Keratinocyte (primary cell): ENCODE measurements at regions not wholly inside any gene's neighbourhood (a gene's known extent, or its start where the extent isn't known, plus 50 kb on each side); places are given as distances from the start of the nearest gene placed in this dataset.

ENCODE experiments used
- DNase-seq: peaks from one replicate; pipeline ENCODE4 v3.0.0-alpha.2; 2011; ENCODE audit warnings: low read depth, missing footprints, low spot score
- FAIRE-seq: peaks from 2 replicates; lab custom pipeline; 2011; peaks lifted over from hg19 to GRCh38; lab: Jason Lieb, UNC
- H2AFZ ChIP-seq: 2 replicates; pipeline ENCODE4 v1.6.0; 2012; ENCODE audit warnings: low read length, control low read depth, inconsistent platforms; ENCODE audit not compliant: control insufficient read depth
- H3K27ac ChIP-seq: 2 replicates; pipeline ENCODE4 v1.5.1; 2011; ENCODE audit warnings: low read length; ENCODE audit not compliant: control insufficient read depth, insufficient read depth
- H3K27me3 ChIP-seq: 3 replicates; pipeline ENCODE4 v1.6.0; 2011; ENCODE audit warnings: low read length; ENCODE audit not compliant: control insufficient read depth, insufficient read depth; ENCODE audit errors: extremely low read depth
- H3K36me3 ChIP-seq, 2 experiments: 2 replicates in 1 of 2; 3 replicates in 1 of 2; pipeline ENCODE4 v1.5.1; 2011; ENCODE audit warnings: low read length in 2 of 2, mild to moderate bottlenecking in 1 of 2; ENCODE audit not compliant: control insufficient read depth in 2 of 2, insufficient read depth in 2 of 2; ENCODE audit errors: extremely low read depth in 1 of 2
- H3K4me1 ChIP-seq: 3 replicates; pipeline ENCODE4 v1.5.1; 2011; ENCODE audit warnings: low read length; ENCODE audit not compliant: control insufficient read depth, insufficient read depth; ENCODE audit errors: extremely low read depth
- H3K4me2 ChIP-seq: 3 replicates; pipeline ENCODE4 v1.6.0; 2011; ENCODE audit warnings: low read depth, low read length; ENCODE audit not compliant: control insufficient read depth, insufficient read depth; ENCODE audit errors: extremely low read depth
- H3K4me3 ChIP-seq, 3 experiments: fragments of 200-600 bp in 1 of 3; sonication (generic) in 1 of 3; 2 replicates in 2 of 3; 3 replicates in 1 of 3; pipeline ENCODE4 v1.5.1; 2011 to 2016; ENCODE audit warnings: low read length in 3 of 3, mild to moderate bottlenecking in 3 of 3, control low read depth in 2 of 3, inconsistent platforms in 1 of 3, low read depth in 1 of 3, mixed read lengths in 1 of 3, mixed run types in 1 of 3, moderate library complexity in 1 of 3; ENCODE audit not compliant: control insufficient read depth in 2 of 3, insufficient read depth in 2 of 3; ENCODE audit errors: extremely low read depth in 1 of 3
- H3K79me2 ChIP-seq: 2 replicates; pipeline ENCODE4 v1.6.0; 2012; ENCODE audit warnings: low read length; ENCODE audit not compliant: control insufficient read depth, insufficient read depth
- H3K9ac ChIP-seq: 3 replicates; pipeline ENCODE4 v1.6.0; 2011; ENCODE audit warnings: low read length; ENCODE audit not compliant: control insufficient read depth, insufficient read depth; ENCODE audit errors: extremely low read depth
- H3K9me1 ChIP-seq: 3 replicates; pipeline ENCODE4 v1.6.0; 2011; ENCODE audit warnings: low read length; ENCODE audit not compliant: control insufficient read depth, insufficient read depth; ENCODE audit errors: extremely low read depth
- H3K9me3 ChIP-seq: 2 replicates; pipeline ENCODE4 v1.5.1; 2012; ENCODE audit warnings: low read depth, low read length; ENCODE audit not compliant: control insufficient read depth
- H4K20me1 ChIP-seq: 3 replicates; pipeline ENCODE4 v1.6.0; 2011; ENCODE audit warnings: low read length; ENCODE audit not compliant: control insufficient read depth, insufficient read depth; ENCODE audit errors: extremely low read depth
- CTCF ChIP-seq, 3 experiments: IDR thresholded peaks in 1 of 3; conservative IDR thresholded peaks in 1 of 3; optimal IDR thresholded peaks in 1 of 3; 2 replicates in 2 of 3; 3 replicates in 1 of 3; pipeline versions ENCODE3 to v1.5.1; 2011; ENCODE audit warnings: low read length in 3 of 3, mild to moderate bottlenecking in 3 of 3, moderate library complexity in 2 of 3, control low read depth in 1 of 3, inconsistent platforms in 1 of 3; ENCODE audit not compliant: insufficient read depth in 2 of 3; ENCODE audit errors: extremely low read depth in 1 of 3
- EZH2 ChIP-seq: IDR thresholded peaks from one replicate; pipeline ENCODE4 v1.6.1; 2012; ENCODE audit warnings: inconsistent platforms, mild to moderate bottlenecking, low read length, moderate library complexity
- dilution Hi-C: fragments of 300-500 bp; cut with MboI; formaldehyde crosslinking; loops from one replicate; pipeline ENCODE4 v1.7.0; 2020; ENCODE audit warnings: low sequenced_read_pairs; ENCODE audit not compliant: extremely low pct_ligation_motif_present

DNA sequence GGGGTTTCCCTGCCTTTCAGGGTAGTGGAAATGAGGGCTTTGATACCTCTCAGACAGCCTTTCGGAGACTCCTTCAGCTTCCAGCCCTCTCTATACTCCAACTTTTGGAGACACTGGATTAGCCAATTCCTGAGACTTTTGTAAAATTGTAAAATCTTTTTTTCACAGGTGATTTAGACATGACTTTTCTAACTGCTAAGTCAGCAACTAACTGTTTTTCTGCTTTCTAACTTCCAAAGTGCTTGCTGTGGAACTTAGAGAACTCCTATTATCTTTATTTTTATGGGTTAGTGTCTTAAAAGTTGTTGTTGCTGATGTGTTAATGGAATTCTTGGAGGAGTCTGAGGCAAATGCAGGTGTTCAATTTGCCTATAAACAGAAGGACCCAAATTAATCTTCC lies 616.7 kb upstream of the ID2 start:
- dilution Hi-C loops: no loop called here
- no peaks in the 10 kb centered on the region for H3K9me1 ChIP-seq
- no peak overlapping the region for H3K4me2 ChIP-seq
- no peaks in the 10 kb centered on the region for H4K20me1 ChIP-seq
- H3K27ac ChIP-seq: no peak overlapping the region
- H3K9ac ChIP-seq: no peak overlapping the region
- no peaks in the 10 kb centered on the region for H3K9me3 ChIP-seq
- no peak for FAIRE-seq
- TF ChIP-seq CTCF (optimal IDR thresholded peaks at IDR 0.05 in 1 of 3, IDR thresholded peaks at IDR 0.05 in 1 of 3, conservative IDR thresholded peaks at IDR 0.05 in 1 of 3; ENCODE audit: extremely low read depth in 1 of 3, insufficient read depth in 2 of 3, low read length in 3 of 3) (no peak), EZH2 (no peak)
- H3K79me2 ChIP-seq: no peaks in the 10 kb centered on the region
- H3K4me3 ChIP-seq: no peak overlapping the region
- H3K36me3 ChIP-seq: no peaks in the 10 kb centered on the region
- no peak overlapping the region for H2AFZ ChIP-seq
- H3K27me3 ChIP-seq: no peaks in the 10 kb centered on the region
- DNase-seq: no peak
- no peaks in the 10 kb centered on the region for H3K4me1 ChIP-seq

- FAIRE-seq (no peak), DNase-seq (no peak)
- H3K9me3 ChIP-seq: no peaks in the 10 kb centered on the region
- no peak overlapping the region for H3K9ac ChIP-seq
- no peaks in the 10 kb centered on the region for H4K20me1 ChIP-seq
- H3K4me1 ChIP-seq: no peaks in the 10 kb centered on the region
- TF ChIP-seq CTCF (optimal IDR thresholded peaks at IDR 0.05 in 1 of 3, IDR thresholded peaks at IDR 0.05 in 1 of 3, conservative IDR thresholded peaks at IDR 0.05 in 1 of 3; ENCODE audit: extremely low read depth in 1 of 3, insufficient read depth in 2 of 3, low read length in 3 of 3) (no peak), EZH2 (no peak)
- no peaks in the 10 kb centered on the region for H3K9me1 ChIP-seq
- no peak overlapping the region for H3K4me2 ChIP-seq
- H3K27ac ChIP-seq: no peak overlapping the region
- no peaks in the 10 kb centered on the region for H3K79me2 ChIP-seq
- no peak overlapping the region for H2AFZ ChIP-seq
- dilution Hi-C loops: no loop called here
- H3K36me3 ChIP-seq: no peaks in the 10 kb centered on the region
- no peak overlapping the region for H3K4me3 ChIP-seq
- H3K27me3 ChIP-seq: no peaks in the 10 kb centered on the region
These were observed 614.0 kb upstream of the ID2 start for GRCh38 chr2:8067784-8068336.
